CD4-positive, alpha-beta T cell treated with Interleukin-17A for 4 hours (primary cell): ENCODE measurements at regions not wholly inside any gene's neighbourhood (a gene's known extent, or its start where the extent isn't known, plus 50 kb on each side); places are given as distances from the start of the nearest gene placed in this dataset.
A peak's percentile ranks its signal among the peaks of the same experiment; 100 is the strongest.

Experiments
- DNase-seq: peaks from one replicate; pipeline ENCODE4 v3.0.0-alpha.2; 2020; ENCODE audit warnings: mixed read lengths

DNA sequence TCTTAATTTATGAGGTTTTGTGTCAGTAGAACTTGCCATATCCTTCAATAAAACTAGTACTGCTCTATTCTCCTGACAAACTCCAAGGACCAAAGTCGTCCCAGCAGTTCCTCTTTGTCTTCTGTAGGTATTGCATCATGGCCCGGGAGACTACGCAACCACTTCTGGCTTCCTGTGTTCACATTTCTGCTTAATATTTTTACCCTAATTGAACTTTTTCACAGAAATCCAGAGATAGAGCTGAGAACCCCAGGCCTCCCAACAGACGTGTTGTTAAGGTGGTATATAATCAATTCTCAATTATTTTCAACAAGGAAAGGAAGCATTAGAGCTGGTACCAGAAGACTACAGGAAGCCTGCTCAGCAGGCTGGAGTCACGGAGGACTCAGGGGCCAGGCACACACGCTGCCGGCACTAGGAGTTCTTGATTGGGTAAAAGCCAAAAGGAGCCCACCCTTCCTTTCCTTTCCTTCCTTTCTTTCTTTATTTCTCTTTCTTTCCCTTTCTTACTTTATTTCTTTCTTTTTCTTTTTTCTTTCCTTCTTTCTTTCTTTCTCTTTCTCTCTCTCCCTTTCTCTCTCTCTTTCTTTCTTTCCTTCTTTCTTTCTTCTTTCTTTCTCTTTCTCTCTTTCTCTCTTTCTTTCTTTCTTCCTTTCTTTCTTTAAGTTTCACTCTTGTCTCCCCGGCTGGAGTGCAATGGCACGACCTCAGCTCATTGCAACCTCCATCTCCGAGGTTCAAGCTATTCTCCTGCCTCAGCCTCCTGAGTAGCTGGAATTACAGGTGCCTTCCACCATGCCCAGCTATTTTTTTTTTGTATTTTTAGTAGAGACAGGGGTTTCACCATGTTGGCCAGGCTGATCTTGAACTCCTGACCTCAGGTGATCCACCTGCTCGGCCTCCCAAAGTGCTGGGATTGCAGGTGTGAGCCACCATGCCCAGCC lies 173.7 kb downstream of the ZBTB18 start:
- DNase-seq: no peak

- DNase-seq: no peak
Observed at GRCh38 chr1:244226435-244226834, 175.4 kb downstream of the ZBTB18 start.

DNA sequence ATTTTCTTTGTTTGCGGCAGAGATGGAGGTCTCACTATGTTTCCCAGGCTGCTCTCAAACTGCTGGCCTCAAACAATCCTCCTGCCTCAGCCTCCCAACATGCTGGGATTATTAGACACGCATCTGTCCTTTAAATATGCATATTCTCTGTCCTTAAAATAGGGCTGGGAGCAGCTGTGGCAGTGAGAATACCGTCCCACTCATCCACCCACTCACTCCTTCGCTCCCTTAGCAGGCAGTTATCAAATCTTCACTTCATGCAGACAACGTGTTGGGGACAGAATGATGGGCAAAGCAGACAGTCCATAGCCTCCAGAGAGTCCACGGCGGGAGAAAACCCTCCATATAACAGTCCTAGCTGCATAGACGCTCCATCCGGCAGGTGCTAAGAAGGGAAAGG lies 179.4 kb downstream of the ZBTB18 start:
- DNase-seq: no peak

DNA sequence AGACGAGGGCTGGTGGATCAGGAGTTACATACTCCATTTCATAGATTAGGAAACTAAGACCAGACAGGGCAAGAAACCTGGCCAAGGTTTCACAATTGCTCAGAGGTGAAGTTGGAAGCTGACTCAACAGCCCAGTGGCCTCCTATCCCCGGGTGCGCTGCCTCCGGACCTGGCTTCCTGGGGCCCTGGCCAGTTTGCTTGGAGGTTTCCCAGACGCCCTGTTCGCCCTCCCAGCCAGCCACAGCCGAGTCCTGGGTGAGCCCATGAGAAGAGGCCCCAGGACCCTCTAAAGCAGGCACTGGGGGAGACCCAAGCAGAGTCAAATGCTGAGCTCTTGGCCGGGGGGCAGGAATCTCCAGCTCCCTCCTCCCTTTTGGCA lies 180.1 kb downstream of the ZBTB18 start:
- DNase-seq: no peak

DNA sequence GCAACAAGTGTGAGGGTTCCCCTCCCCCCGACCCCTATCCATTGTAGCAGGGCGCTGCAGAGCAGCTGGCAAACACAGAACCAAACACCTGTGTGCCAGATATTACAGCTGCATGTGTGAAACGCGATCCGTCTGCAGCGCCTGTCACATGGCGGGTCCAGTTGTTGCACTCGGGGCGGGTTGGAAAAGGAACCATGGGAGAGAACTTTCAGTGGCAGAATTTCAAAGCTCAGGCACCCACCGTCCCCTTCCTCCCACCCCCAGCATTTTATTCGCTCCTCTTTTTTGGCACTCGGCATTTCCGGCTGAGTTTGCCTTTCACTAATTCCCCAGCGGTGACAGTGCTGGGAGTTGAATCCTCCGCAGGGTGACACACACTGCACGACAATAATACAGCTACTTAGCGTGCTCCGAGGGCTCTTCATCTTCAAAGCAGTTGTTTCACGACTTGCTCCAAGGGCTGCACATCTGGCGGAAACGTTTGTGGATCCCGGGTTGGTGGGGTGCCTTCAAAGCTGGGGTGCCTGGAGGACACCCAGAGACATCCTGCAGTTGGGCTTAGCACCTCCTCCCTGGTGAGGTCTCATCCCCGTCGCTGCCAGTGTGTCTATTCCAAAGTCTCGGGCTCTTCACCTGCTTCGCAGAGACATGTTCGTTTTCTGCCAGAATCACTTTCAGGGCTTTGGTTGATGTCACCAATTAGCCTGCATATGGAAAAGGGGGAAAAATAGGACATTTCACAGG lies 180.7 kb downstream of the ZBTB18 start:
- no peak for DNase-seq

DNA sequence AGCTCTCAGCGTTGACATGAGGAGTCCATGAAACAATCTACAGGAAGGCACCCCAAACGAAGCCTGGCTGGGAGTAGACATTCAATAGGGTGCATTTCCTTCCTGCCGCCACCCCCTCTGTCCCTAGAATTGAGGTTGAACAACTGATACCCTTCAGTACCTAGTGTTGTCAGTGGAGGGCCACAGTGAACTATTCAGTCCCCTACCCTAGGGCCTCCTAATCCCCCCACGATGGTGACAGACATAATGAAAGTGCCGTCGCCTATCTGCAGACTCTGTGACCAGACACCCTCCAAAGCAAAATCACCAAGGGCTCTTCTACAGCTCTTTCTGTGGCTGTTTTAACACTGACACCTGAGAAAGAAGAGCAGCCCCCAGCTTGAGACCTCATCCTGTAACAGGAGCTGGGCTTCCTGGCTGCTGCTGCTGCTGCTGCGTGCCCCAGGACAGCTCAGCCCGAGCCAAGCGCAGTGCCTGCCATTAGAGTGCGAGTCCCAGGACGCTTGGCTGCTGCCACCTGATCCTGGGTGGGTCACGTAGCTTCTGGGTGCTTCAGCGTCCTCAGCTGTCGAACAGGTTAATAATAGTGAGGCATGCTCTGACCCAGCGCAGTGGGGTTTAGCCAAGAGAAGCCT lies 183.0 kb downstream of the ZBTB18 start:
- DNase-seq: no peak

- DNase-seq: no peak
Observed at GRCh38 chr1:244235157-244235556, 184.1 kb downstream of the ZBTB18 start.

GRCh38 chr1:244236101-244236500 lies 185.0 kb downstream of the ZBTB18 start:
- DNase-seq: no peak

GRCh38 chr1:244236721-244237120 lies 185.6 kb downstream of the ZBTB18 start:
- DNase-seq: no peak

GRCh38 chr1:244237445-244237844 lies 186.4 kb downstream of the ZBTB18 start:
- DNase-seq: no peak

DNA sequence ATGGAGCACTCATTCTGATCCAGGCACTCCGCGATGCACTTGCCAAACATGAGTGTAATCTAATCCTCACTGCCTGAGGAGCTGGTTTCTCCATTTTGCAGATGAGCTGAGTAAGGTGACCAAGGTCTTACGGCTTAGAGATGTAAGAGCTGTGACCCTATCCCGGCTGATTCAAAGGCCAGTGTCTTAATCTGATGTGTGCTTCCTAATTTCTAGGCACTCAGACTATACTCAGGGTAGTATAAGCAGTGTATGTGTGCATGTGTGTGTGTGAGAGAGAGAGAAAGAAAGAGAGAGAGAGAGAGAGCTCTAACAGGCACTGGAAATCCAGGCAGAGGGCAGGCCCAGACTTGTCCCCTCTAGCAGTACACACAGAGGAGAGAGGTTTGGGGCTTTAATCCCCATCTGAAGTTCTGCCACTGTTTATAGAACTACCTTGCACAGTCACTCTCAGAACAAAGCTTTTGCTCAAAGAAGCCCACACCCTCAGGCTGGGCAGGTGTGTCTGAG lies 188.2 kb downstream of the ZBTB18 start:
- peak; percentile 4 for DNase-seq

DNA sequence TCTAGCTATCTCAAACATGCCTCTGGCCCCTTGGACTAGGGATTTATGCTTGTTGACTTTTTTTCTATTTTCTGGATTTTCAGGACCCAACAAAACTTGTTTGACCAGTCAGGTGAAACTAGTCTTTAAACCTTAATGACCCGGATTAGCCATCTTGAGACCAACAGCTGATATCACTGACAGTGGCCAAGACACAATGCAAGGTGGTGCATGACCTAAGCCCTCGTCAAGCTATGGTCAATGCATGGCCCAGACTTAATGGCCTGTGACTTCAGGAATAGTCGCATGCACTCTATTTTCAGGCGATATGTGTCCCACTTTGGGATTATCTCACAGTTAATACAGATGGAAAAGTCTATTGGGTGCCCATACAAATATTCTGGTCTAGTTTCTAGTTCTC lies 190.4 kb downstream of the ZBTB18 start:
- DNase-seq: no peak

- no peak for DNase-seq
Observed at GRCh38 chr1:244242446-244242845, 191.4 kb downstream of the ZBTB18 start.

DNA sequence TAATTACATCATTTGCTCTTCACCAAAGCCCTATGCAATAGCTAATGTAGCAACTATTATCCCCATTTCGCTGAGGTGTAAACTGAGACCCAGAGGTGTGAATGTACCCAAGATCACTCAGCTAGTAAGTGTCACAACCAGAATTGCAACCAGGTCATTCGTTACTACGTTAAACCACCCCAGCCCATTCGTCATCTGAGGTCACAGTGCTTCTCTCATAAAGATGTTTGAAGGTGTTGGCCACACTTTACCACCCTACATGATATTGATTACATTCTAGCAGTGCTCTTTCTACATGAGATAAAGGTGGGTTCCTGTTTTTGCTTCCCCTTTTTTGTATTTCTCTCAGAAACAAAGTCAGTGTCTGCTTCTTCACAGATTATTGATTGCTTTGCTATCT lies 195.3 kb downstream of the ZBTB18 start:
- no peak for DNase-seq

DNA sequence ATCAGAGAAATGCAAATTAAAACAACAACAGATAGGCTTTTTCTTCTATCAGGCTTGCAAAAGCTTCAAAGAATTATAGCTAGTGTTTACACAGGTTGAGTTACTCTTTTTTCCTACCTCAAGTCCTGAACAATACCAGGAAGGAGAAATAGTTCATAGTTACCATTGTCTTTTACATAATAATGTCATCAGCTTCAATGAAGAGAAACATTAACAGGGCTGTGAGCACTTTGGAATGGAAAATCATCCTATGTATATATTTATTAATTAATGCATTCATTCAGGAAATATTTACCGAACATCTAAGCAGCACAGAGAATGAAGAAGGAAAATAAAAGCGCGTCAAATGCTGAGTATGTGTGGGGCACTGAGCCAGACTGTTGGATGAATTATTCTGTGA lies 197.3 kb downstream of the ZBTB18 start:
- no peak for DNase-seq

DNA sequence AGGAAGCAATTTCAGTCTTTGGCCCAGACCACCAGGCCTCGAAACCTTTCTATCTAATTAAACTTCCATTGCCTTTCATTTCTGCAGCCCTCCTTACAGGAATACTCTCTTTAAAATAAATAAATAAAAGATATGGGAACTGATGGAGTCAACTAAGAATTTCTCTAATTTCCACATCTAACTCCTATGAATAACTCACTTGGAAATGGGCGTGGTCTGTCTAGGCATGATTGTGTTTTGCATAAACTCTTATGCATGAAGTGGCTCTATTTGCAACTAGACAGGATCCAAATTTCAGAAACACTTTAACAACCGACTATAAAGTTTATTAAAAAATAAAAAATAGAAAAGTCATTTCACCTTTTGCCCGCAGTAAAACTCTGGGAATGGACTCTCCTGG lies 199.5 kb downstream of the ADSS2 start:
- no peak for DNase-seq

DNA sequence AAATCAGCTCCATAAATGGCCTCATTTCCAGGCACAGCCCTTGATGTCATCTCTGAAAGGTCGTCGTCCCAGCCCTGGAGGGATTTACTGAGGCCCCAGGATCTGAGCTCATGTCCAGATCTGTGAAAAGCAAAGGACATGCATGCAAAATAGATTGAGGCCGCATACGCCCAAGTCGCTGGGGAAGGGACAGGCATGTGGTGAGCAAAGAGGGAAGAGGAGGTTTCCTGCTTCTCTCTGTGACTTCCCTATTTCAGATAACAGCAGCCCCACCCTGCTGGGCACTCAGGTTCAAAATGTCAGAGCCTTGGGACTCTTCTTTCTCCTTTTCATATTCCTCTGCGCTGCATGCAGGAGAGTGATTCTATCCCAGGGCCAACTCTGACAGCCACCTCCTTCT lies 197.2 kb downstream of the ADSS2 start:
- DNase-seq: no peak

GRCh38 chr1:244255426-244255965 lies 196.2 kb downstream of the ADSS2 start:
- DNase-seq: no peak

DNA sequence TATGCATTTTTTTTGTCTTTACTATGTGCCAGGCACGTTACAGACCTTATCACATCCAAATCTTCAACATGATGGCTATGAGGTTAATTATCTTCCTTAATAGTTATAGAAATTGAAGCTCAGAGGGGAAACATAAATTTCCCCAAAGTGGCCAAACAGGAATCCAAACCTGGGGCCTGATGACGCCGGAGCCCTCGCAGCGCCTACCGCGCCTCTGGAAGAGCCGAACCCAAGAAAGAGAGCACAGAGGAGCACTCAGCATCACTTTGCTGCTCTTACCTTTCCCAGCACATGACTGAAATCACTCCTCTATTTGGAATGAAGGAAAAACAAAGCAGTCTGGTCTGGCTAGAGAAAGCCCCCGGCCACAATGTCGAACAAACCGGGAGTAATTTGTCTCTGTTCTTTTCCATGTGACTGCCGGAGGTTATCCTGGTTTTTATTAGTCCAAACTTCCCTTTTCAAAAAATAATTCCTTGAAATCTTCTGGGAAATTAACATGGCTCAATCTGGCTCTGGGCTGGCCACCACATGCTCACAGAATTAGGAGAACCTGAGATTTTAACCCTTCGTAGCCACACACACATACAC lies 195.5 kb downstream of the ADSS2 start:
- DNase-seq: no peak

DNA sequence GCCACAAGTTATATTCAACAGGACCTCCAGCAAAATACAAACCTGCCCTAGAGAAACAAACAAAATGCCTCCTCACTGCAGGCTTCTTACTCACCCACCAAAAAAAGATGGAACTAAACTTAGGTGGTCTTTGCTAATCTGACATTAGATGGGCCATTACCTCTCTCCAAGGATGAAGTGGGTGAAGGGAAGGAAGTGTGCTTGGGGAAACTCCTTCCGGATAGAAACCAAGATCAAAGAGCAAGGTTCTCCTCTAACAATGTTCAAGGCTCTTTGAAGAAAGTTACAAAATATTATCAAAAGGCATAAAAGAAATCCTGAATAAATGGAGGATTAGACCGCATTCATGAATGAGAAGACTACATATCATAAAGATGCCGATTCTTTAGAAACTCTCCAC lies 187.5 kb downstream of the ADSS2 start:
- no peak for DNase-seq

DNA sequence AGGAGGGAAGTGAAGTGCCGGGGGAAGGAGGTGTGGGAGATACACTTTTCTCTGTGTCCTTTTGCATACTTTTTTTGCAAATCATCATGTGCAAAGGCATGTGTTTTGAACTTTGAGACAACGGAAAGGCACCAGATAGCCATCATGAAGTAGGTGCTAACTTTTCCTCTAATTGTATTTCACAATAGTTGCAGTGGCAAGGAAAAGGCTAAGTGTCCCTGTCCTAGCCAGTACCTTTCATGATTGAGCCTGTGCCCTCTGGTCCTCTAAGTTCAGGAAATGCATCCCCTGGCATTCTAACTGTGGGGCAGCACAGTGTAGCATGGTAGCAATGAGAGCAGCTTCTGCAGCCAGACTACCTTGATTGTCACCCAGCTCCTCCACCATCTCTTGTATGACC lies 186.2 kb downstream of the ADSS2 start:
- DNase-seq: no peak

- no peak for DNase-seq
Observed at GRCh38 chr1:244269169-244269568, 182.5 kb downstream of the ADSS2 start.

DNA sequence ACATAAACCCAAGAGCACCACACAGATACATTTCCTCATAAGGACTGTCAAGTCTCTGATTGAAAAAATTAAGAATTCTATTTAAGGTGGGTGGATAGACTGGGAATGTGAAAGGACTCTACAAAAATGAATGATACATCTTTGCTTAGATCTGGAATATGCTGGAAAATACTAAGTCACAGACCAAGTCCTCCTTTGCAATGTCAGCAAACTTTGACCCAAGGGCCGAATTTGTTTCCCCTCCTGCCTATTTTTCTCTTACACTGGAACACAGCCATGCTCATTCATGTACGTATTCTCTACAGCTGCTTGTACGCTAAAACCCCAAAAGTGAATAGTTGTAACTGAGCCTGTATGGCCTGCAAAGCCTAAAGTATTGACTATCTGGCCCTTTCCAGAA lies 180.7 kb downstream of the ADSS2 start:
- no peak for DNase-seq
